Gastrocnemius medialis (tissue), 4 donors: ENCODE measurements at regions not wholly inside any gene's neighbourhood (a gene's known extent, or its start where the extent isn't known, plus 50 kb on each side); places are given as distances from the start of the nearest gene placed in this dataset.

ENCODE experiments used
- POLR2A ChIP-seq, 2 donors: fragments of 450-650 bp; IDR thresholded peaks; one replicate each; pipeline ENCODE4 v1.6.1; 2017; ENCODE audit warnings: antibody characterized with exemption in 2 of 2, mild to moderate bottlenecking in 2 of 2, moderate library complexity in 2 of 2
- TF ChIP-seq, protein P1 (sequence below), 5 experiments: fragments of 450-650 bp in 3 of 5; fragments of 200-600 bp in 2 of 5; sonication (generic) in 2 of 5; IDR thresholded peaks in 4 of 5; conservative IDR thresholded peaks in 1 of 5; 1 replicate in 4 of 5; 2 replicates in 1 of 5; pipeline ENCODE4 v1.5.1; 2016 to 2019; ENCODE audit warnings: antibody characterized with exemption in 5 of 5, mild to moderate bottlenecking in 3 of 5, moderate library complexity in 3 of 5

DNA sequence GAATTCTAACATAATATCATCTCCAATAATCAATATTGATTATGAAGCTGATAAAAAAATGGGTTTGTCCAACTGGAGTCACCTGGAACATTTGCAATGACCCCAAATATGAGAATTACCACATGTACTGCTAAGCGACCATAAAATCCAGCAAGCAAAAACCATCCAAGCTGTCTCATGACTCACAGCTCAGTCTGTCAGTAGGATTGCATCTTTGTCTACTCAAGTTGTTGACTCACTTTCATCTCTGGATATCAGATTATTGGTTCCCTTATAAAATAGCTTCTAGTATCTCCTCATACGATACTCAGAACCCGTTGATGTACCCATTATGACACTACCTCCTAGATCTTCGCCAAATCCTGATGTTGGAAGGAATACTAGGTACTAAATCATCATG is 209.8 kb upstream of the ATP11B start:
- TF ChIP-seq, protein P1, sequence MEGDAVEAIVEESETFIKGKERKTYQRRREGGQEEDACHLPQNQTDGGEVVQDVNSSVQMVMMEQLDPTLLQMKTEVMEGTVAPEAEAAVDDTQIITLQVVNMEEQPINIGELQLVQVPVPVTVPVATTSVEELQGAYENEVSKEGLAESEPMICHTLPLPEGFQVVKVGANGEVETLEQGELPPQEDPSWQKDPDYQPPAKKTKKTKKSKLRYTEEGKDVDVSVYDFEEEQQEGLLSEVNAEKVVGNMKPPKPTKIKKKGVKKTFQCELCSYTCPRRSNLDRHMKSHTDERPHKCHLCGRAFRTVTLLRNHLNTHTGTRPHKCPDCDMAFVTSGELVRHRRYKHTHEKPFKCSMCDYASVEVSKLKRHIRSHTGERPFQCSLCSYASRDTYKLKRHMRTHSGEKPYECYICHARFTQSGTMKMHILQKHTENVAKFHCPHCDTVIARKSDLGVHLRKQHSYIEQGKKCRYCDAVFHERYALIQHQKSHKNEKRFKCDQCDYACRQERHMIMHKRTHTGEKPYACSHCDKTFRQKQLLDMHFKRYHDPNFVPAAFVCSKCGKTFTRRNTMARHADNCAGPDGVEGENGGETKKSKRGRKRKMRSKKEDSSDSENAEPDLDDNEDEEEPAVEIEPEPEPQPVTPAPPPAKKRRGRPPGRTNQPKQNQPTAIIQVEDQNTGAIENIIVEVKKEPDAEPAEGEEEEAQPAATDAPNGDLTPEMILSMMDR (IDR thresholded peaks at IDR 0.05 in 4 of 5, conservative IDR thresholded peaks at IDR 0.05 in 1 of 5), result no peak
- TF ChIP-seq POLR2A (IDR thresholded peaks at IDR 0.05), result no peak
